Right lobe of liver (tissue), 6 donors: ENCODE measurements at regions not wholly inside any gene's neighbourhood (a gene's known extent, or its start where the extent isn't known, plus 50 kb on each side); places are given as distances from the start of the nearest gene placed in this dataset.

Experiments
- ATAC-seq, 4 donors: fragments of 200-7000 bp; cut with Tn5 transposase; one replicate each; pipeline ENCODE4 v1.9.1; 2020; ENCODE audit warnings: mild to moderate bottlenecking in 4 of 4, moderate library complexity in 4 of 4
- DNase-seq, 3 donors: peaks; one replicate each; pipeline ENCODE4 v3.0.0-alpha.2; 2020
- H3K27ac ChIP-seq, 3 donors: fragments of 200-600 bp; one replicate each; pipeline ENCODE4 v1.8.0; 2022
- H3K27me3 ChIP-seq, 2 donors: fragments of 200-600 bp; one replicate each; pipeline ENCODE4 v1.8.0; 2022
- H3K36me3 ChIP-seq, 4 donors: fragments of 200-600 bp; sonication (generic) in 1 of 4; one replicate each; pipeline versions ENCODE4 v1.5.1 to v1.8.0; 2017 to 2022; ENCODE audit warnings: control low read depth in 1 of 4
- H3K4me1 ChIP-seq, 4 donors: fragments of 200-600 bp; sonication (generic) in 1 of 4; one replicate each; pipeline versions ENCODE4 v1.5.1 to v1.8.0; 2017 to 2022; ENCODE audit warnings: control low read depth in 1 of 4
- H3K4me3 ChIP-seq, 3 donors: fragments of 200-600 bp; one replicate each; pipeline ENCODE4 v1.8.0; 2022
- H3K9me3 ChIP-seq, 4 donors: fragments of 200-600 bp; sonication (generic) in 1 of 4; one replicate each; pipeline versions ENCODE4 v1.5.1 to v1.8.0; 2017 to 2022; ENCODE audit warnings: control low read depth in 1 of 4
- POLR2A ChIP-seq: fragments of 450-650 bp; IDR thresholded peaks from one replicate; pipeline ENCODE4 v1.6.1; 2017; ENCODE audit warnings: antibody characterized with exemption, mild to moderate bottlenecking
- WGBS: methylation state at CpG from one replicate; pipeline ENCODE4 v1.1.6; 2018; ENCODE audit warnings: low coverage, low lambda C conversion rate; ENCODE audit not compliant: insufficient coverage; ENCODE audit errors: missing lambda C conversion rate; 5-methylcytosine and 5-hydroxymethylcytosine counted together
- intact Hi-C, 2 donors: fragments of 100-400 bp; cut with DNase I; formaldehyde crosslinking; loops; one replicate each; pipeline versions ENCODE4 v1.11.2 to v1.14.1; 2022
- TF ChIP-seq, protein P1 (sequence below), 4 donors: fragments of 200-600 bp in 3 of 4; fragments of 450-650 bp in 1 of 4; IDR thresholded peaks; one replicate each; pipeline versions ENCODE4 v1.5.1 to v1.8.0; 2016 to 2022; ENCODE audit warnings: antibody characterized with exemption in 4 of 4, mild to moderate bottlenecking in 2 of 4
- donor health status: DM: no; HTN: yes; CAD: no.
- donor health status: DM: no; HTN: no; CAD: no.
- donor health status: DM: no; HTN: no; CAD: no.
- donor health status: DM: no; HTN: yes; CAD: no.
- donor health status: DM: no; HTN: yes; CAD: no.

GRCh38 chr16:85208643-85209520 is 96.6 kb upstream of the CIBAR2 start:
- Histone ChIP-seq H3K9me3 (no peaks in the 10 kb centered on the region), H3K4me1 (peaks cover 0 to 38% (median 14%) of the 10 kb centered on the region in 4 donors), H3K4me3 (no peak overlapping the region), H3K27me3 (no peaks in the 10 kb centered on the region), H3K27ac (no peak overlapping the region), H3K36me3 (no peaks in the 10 kb centered on the region)
- ATAC-seq (no peak), DNase-seq (no peak)
- intact Hi-C loops: no loop called here
- 74% methylated on average over 22 of the region's 38 CpGs for WGBS
- TF ChIP-seq, protein P1, sequence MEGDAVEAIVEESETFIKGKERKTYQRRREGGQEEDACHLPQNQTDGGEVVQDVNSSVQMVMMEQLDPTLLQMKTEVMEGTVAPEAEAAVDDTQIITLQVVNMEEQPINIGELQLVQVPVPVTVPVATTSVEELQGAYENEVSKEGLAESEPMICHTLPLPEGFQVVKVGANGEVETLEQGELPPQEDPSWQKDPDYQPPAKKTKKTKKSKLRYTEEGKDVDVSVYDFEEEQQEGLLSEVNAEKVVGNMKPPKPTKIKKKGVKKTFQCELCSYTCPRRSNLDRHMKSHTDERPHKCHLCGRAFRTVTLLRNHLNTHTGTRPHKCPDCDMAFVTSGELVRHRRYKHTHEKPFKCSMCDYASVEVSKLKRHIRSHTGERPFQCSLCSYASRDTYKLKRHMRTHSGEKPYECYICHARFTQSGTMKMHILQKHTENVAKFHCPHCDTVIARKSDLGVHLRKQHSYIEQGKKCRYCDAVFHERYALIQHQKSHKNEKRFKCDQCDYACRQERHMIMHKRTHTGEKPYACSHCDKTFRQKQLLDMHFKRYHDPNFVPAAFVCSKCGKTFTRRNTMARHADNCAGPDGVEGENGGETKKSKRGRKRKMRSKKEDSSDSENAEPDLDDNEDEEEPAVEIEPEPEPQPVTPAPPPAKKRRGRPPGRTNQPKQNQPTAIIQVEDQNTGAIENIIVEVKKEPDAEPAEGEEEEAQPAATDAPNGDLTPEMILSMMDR (IDR thresholded peaks at IDR 0.05): no peak
- TF ChIP-seq POLR2A: no peak

GRCh38 chr16:85209526-85210121 is 97.4 kb upstream of the CIBAR2 start:
- intact Hi-C loops: no loop called here
- Histone ChIP-seq H3K27me3 (no peaks in the 10 kb centered on the region), H3K9me3 (no peaks in the 10 kb centered on the region), H3K36me3 (no peaks in the 10 kb centered on the region), H3K4me1 (peaks cover 0 to 38% (median 14%) of the 10 kb centered on the region in 4 donors), H3K4me3 (no peak overlapping the region), H3K27ac (peak overlapping the region in 2 of 3 donors; percentile 33 to 67)
- TF ChIP-seq POLR2A: no peak
- TF ChIP-seq, protein P1 (IDR thresholded peaks at IDR 0.05): no peak
- WGBS: 33% methylated on average over 9 of the region's 17 CpGs
- DNase-seq (peak; percentile 83 to 95 (median 95)), ATAC-seq (peak; percentile 73 to 81 (median 79))

DNA sequence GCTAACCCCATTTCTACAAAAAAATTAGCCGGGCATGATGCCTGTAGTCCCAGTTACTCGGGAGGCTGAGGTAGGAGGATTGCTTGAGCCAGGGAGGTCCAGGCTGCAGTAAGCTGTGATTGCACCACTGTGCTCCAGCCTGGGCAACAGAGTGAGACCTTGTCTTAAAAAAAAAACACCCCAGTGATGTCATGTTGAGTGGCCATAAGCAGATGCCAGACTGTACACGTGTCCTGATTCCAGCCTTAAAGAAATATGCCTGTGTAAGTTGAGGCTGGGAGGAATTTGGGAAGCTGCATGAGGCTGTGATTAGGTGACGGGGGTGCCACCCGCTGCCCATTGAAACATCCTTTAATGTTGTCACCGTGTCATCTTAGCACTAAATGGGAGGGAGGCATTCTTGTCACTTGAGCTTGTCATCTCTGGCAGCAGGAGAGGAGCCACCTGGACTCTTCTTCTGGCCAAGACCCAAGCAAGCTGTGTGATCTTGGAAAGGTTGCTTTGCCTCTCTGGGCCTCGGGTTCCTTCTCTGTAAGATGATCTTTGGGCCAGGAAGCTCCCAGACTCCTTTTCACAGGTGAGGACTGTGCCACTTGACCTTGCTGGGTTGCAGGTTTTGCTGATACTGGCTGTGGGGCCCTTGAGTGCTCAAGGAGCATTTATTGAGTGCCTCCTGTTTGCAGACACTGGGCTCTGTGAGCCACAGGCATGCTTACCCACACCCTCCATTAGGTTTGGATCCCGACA is 98.3 kb upstream of the CIBAR2 start:
- peak overlapping the region in 2 of 3 donors; percentile 33 to 67 for H3K27ac ChIP-seq
- DNase-seq (no peak), ATAC-seq (no peak)
- H3K4me3 ChIP-seq: no peak overlapping the region
- no peaks in the 10 kb centered on the region for H3K9me3 ChIP-seq
- H3K36me3 ChIP-seq: no peaks in the 10 kb centered on the region
- TF ChIP-seq POLR2A: no peak
- TF ChIP-seq, protein P1 (IDR thresholded peaks at IDR 0.05): no peak
- 78% methylated on average over 5 of the region's 8 CpGs for WGBS
- peaks cover 0 to 38% (median 14%) of the 10 kb centered on the region in 4 donors for H3K4me1 ChIP-seq
- intact Hi-C loops: no loop called here
- H3K27me3 ChIP-seq: no peaks in the 10 kb centered on the region

- no peak overlapping the region for H3K27ac ChIP-seq
- TF ChIP-seq, protein P1 (IDR thresholded peaks at IDR 0.05): no peak
- TF ChIP-seq POLR2A: no peak
- no peaks in the 10 kb centered on the region for H3K27me3 ChIP-seq
- H3K4me1 ChIP-seq: peaks cover 0 to 35% (median 14%) of the 10 kb centered on the region in 4 donors
- ATAC-seq: no peak
- intact Hi-C loops: no loop called here
- no peaks in the 10 kb centered on the region for H3K9me3 ChIP-seq
- no peak overlapping the region for H3K4me3 ChIP-seq
- no peaks in the 10 kb centered on the region for H3K36me3 ChIP-seq
- no peak for DNase-seq
- whole genome bisulfite sequencing: 73% methylated on average over 3 of the region's 17 CpGs
Observed at GRCh38 chr16:85211271-85211801, 99.1 kb upstream of the CIBAR2 start.
